Gastrocnemius medialis (tissue), 4 donors: ENCODE measurements at regions not wholly inside any gene's neighbourhood (a gene's known extent, or its start where the extent isn't known, plus 50 kb on each side); places are given as distances from the start of the nearest gene placed in this dataset.
A peak's percentile ranks its signal among the peaks of the same experiment; 100 is the strongest.

ENCODE experiments used
- ATAC-seq, 2 donors: fragments of 150-250 bp; one replicate each; pipeline ENCODE4 v1.9.1; 2016
- DNase-seq, 2 donors: peaks; one replicate each; pipeline ENCODE4 v3.0.0-alpha.2; 2019
- H3K27ac ChIP-seq, 4 donors: fragments of 200-600 bp; sonication (generic); 1 replicate in 1 of 4; 2 replicates in 3 of 4; pipeline ENCODE4 v1.5.1; 2016 to 2018; ENCODE audit warnings: mild to moderate bottlenecking in 2 of 4, moderate library complexity in 1 of 4
- H3K27me3 ChIP-seq, 3 donors: fragments of 200-600 bp; sonication (generic) in 2 of 3; 1 replicate in 1 of 3; 2 replicates in 2 of 3; pipeline versions ENCODE4 v1.5.1 to v1.6.0; 2016 to 2019; ENCODE audit warnings: mild to moderate bottlenecking in 1 of 3, moderate library complexity in 1 of 3
- H3K36me3 ChIP-seq, 2 donors: fragments of 200-600 bp; sonication (generic) in 1 of 2; one replicate each; pipeline ENCODE4 v1.5.1; 2017 to 2018
- H3K4me1 ChIP-seq, 2 donors: fragments of 200-600 bp; sonication (generic) in 1 of 2; one replicate each; pipeline ENCODE4 v1.5.1; 2016 to 2017; ENCODE audit warnings: mild to moderate bottlenecking in 2 of 2
- H3K4me3 ChIP-seq, 4 donors: fragments of 200-600 bp; sonication (generic) in 3 of 4; 1 replicate in 1 of 4; 2 replicates in 3 of 4; pipeline ENCODE4 v1.5.1; 2016 to 2019; ENCODE audit warnings: mild to moderate bottlenecking in 2 of 4
- H3K9me3 ChIP-seq, 3 donors: fragments of 200-600 bp; sonication (generic) in 2 of 3; 1 replicate in 1 of 3; 2 replicates in 2 of 3; pipeline ENCODE4 v1.5.1; 2016 to 2019
- CTCF ChIP-seq, 5 experiments: fragments of 450-650 bp in 3 of 5; fragments of 200-600 bp in 2 of 5; sonication (generic) in 2 of 5; IDR thresholded peaks in 4 of 5; conservative IDR thresholded peaks in 1 of 5; 1 replicate in 4 of 5; 2 replicates in 1 of 5; pipeline ENCODE4 v1.5.1; 2016 to 2019; ENCODE audit warnings: antibody characterized with exemption in 5 of 5, mild to moderate bottlenecking in 3 of 5, moderate library complexity in 3 of 5
- POLR2A ChIP-seq, 2 donors: fragments of 450-650 bp; IDR thresholded peaks; one replicate each; pipeline ENCODE4 v1.6.1; 2017; ENCODE audit warnings: antibody characterized with exemption in 2 of 2, mild to moderate bottlenecking in 2 of 2, moderate library complexity in 2 of 2
- in situ Hi-C, 4 donors: fragments of 200-750 bp; cut with MboI; loops; one replicate each; pipeline versions ENCODE4 v1.15.0 to v1.8.0; 2017; ENCODE audit warnings: low sequenced_read_pairs in 4 of 4
- intact Hi-C: fragments of 100-400 bp; cut with DNase I; formaldehyde crosslinking; loops from one replicate; pipeline ENCODE4 v1.15.1; 2023; ENCODE audit warnings: low total_unique reads

GRCh38 chr11:15824060-15824459 is 532.3 kb downstream of the SOX6 start:
- intact Hi-C loops (no loop called here), in situ Hi-C loops (loop anchor here in 1 of 4 donors (25.0 kb wide), 1 partner anchor 788 kb away; no protein-coding TSS in a partner anchor)
- H3K4me1 ChIP-seq, result peaks cover 21 to 27% of the 10 kb centered on the region in 2 donors
- no peak for DNase-seq
- no peaks in the 10 kb centered on the region for H3K27me3 ChIP-seq
- TF ChIP-seq CTCF (IDR thresholded peaks at IDR 0.05 in 4 of 5, conservative IDR thresholded peaks at IDR 0.05 in 1 of 5) (no peak), POLR2A (IDR thresholded peaks at IDR 0.05) (no peak)
- H3K9me3 ChIP-seq, result no peaks in the 10 kb centered on the region
- H3K36me3 ChIP-seq, result no peaks in the 10 kb centered on the region
- ATAC-seq, result no peak
- H3K4me3 ChIP-seq, result no peak overlapping the region
- H3K27ac ChIP-seq, result no peak overlapping the region

- TF ChIP-seq CTCF (IDR thresholded peaks at IDR 0.05 in 4 of 5, conservative IDR thresholded peaks at IDR 0.05 in 1 of 5), result no peak
- no peak for TF ChIP-seq POLR2A (IDR thresholded peaks at IDR 0.05)
- H3K36me3 ChIP-seq, result no peaks in the 10 kb centered on the region
- H3K4me1 ChIP-seq, result peaks cover 11 to 23% of the 10 kb centered on the region in 2 donors
- ATAC-seq (no peak), DNase-seq (no peak)
- no peak overlapping the region for H3K27ac ChIP-seq
- in situ Hi-C loops, result no loop called here
- intact Hi-C loops, result no loop called here
- H3K27me3 ChIP-seq, result no peaks in the 10 kb centered on the region
- no peaks in the 10 kb centered on the region for H3K9me3 ChIP-seq
- no peak overlapping the region for H3K4me3 ChIP-seq
Observed at GRCh38 chr11:15825976-15826650, 530.2 kb downstream of the SOX6 start.

GRCh38 chr11:15826826-15827225 is 529.5 kb downstream of the SOX6 start:
- TF ChIP-seq POLR2A (IDR thresholded peaks at IDR 0.05) (no peak), CTCF (IDR thresholded peaks at IDR 0.05 in 4 of 5, conservative IDR thresholded peaks at IDR 0.05 in 1 of 5) (peak; percentile 18 to 60 (median 40))
- intact Hi-C loops, result no loop called here
- H3K27me3 ChIP-seq, result no peaks in the 10 kb centered on the region
- ATAC-seq (no peak), DNase-seq (no peak)
- peaks cover 11 to 23% of the 10 kb centered on the region in 2 donors for H3K4me1 ChIP-seq
- H3K9me3 ChIP-seq, result no peaks in the 10 kb centered on the region
- no peak overlapping the region for H3K4me3 ChIP-seq
- no peak overlapping the region for H3K27ac ChIP-seq
- no peaks in the 10 kb centered on the region for H3K36me3 ChIP-seq
- in situ Hi-C loops, result no loop called here

GRCh38 chr11:15828215-15828853 is 528.0 kb downstream of the SOX6 start:
- intact Hi-C loops (no loop called here), in situ Hi-C loops (no loop called here)
- Histone ChIP-seq H3K36me3 (no peaks in the 10 kb centered on the region), H3K27me3 (no peaks in the 10 kb centered on the region), H3K4me1 (peaks cover 11 to 23% of the 10 kb centered on the region in 2 donors), H3K9me3 (no peaks in the 10 kb centered on the region), H3K4me3 (no peak overlapping the region), H3K27ac (peak overlapping the region; percentile 10 to 51 (median 28))
- ATAC-seq (no peak), DNase-seq (no peak)
- TF ChIP-seq POLR2A (IDR thresholded peaks at IDR 0.05) (no peak), CTCF (IDR thresholded peaks at IDR 0.05 in 4 of 5, conservative IDR thresholded peaks at IDR 0.05 in 1 of 5) (no peak)
